Activated CD8-positive, alpha-beta T cell treated with anti-CD3 and anti-CD28 coated beads, Interleukin-2, amount 10 ng/mL, durations not matched to agents 7 days and 5 days (primary cell): ENCODE measurements at regions not wholly inside any gene's neighbourhood (a gene's known extent, or its start where the extent isn't known, plus 50 kb on each side); places are given as distances from the start of the nearest gene placed in this dataset.
"Not testable (repeated sequence)": the region's sequence is repeated elsewhere in the genome, so short reads cannot be mapped to it uniquely, and the experiment has no call there.

Experiments
- ATAC-seq: fragments of 150-1000 bp; cut with Tn5 transposase; one replicate; pipeline ENCODE4 v1.10.0; 2021; ENCODE audit warnings: moderate library complexity
- CTCF ChIA-PET: fragments of 350-600 bp; sonication (Branson Sonifier 250); formaldehyde crosslinking; loops from one replicate; lab custom pipeline; 2021; ENCODE audit warnings: antibody characterized with exemption; lab: Charles Lee
- POLR2A ChIA-PET: fragments of 350-600 bp; sonication (Branson Sonifier 250); formaldehyde crosslinking; loops from one replicate; lab custom pipeline; 2021; ENCODE audit warnings: antibody characterized with exemption; lab: Charles Lee
- DNase-seq: peaks from one replicate; pipeline ENCODE4 v3.0.0-alpha.2; 2020
- H3K27ac Mint-ChIP-seq: one replicate; pipeline ENCODE4 v1.8.0; 2021; ENCODE audit warnings: mild to moderate bottlenecking, mixed read lengths
- H3K27me3 Mint-ChIP-seq: one replicate; pipeline ENCODE4 v1.8.0; 2021; ENCODE audit warnings: low read depth, mixed read lengths
- H3K36me3 Mint-ChIP-seq: one replicate; pipeline ENCODE4 v1.8.0; 2021; ENCODE audit warnings: low read depth, mixed read lengths
- H3K4me1 Mint-ChIP-seq: one replicate; pipeline ENCODE4 v1.8.0; 2021; ENCODE audit warnings: low read depth, mixed read lengths
- H3K4me3 Mint-ChIP-seq: one replicate; pipeline ENCODE4 v1.8.0; 2021; ENCODE audit warnings: mild to moderate bottlenecking, mixed read lengths
- H3K9me3 Mint-ChIP-seq: one replicate; pipeline ENCODE4 v1.8.0; 2022; ENCODE audit warnings: mixed read lengths; ENCODE audit not compliant: insufficient read depth

- ATAC-seq, CTCF ChIA-PET, H3K27me3 Mint-ChIP-seq, POLR2A ChIA-PET, H3K4me3 Mint-ChIP-seq, H3K9me3 Mint-ChIP-seq: not testable (repeated sequence)
- Mint-ChIP-seq H3K4me1 (peaks cover 56% of the 10 kb centered on the region), H3K36me3 (peaks cover 26% of the 10 kb centered on the region), H3K27ac (peak overlapping the region; percentile 70)
- peak; percentile 35 for DNase-seq
Observed at GRCh38 chr16:29113446-29113845, 128.6 kb downstream of the LAT start.

- H3K36me3 Mint-ChIP-seq: peaks cover 25% of the 10 kb centered on the region
- H3K27me3 Mint-ChIP-seq: no peaks in the 10 kb centered on the region
- no peak overlapping the region for H3K4me3 Mint-ChIP-seq
- peaks cover 50% of the 10 kb centered on the region for H3K4me1 Mint-ChIP-seq
- peak overlapping the region; percentile 80 for H3K27ac Mint-ChIP-seq
- peak; percentile 34 for ATAC-seq
- POLR2A ChIA-PET: no interaction called here
- CTCF ChIA-PET: no interaction called here
- no peaks in the 10 kb centered on the region for H3K9me3 Mint-ChIP-seq
- DNase-seq: no peak
Observed at GRCh38 chr16:29112755-29113347, 128.0 kb downstream of the LAT start.

DNA sequence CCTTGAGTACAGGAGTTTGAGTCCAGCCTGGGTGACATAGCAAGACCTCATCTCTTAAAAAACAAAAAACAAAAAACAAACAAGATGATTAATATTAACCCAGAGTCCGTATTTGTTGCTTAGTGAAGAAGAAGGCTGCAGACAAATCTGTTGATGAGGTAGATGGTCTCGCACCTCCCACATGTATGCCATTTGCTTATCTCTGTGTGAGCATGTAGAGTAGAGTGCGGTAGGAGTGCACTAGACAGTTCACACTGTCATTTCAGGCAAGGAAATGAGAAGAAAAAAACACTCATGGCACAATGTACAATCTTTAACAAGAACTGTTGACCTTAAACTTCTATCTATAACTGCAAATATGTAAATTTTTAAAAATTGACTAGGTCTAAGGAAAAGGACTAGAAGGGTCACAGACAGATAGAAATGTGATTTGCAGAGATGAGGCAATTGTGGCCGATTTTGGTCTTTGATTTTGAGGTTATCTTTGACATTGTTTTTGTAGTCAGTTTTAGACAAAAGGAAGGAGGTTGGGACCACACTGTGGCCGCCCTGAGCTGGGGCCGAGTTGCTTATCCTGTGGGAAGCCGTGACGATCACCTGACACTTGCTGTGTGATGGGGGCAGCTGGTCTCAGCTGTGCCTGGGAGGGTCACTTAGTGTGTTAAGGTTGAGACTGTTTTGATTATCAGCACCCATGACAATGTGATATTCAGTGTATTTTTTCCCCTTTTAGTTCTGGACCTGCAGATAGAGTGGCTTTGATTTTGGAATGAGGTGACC lies 127.2 kb downstream of the LAT start:
- CTCF ChIA-PET, H3K9me3 Mint-ChIP-seq, ATAC-seq, H3K27me3 Mint-ChIP-seq, DNase-seq, POLR2A ChIA-PET: not testable (repeated sequence)
- H3K27ac Mint-ChIP-seq: peak overlapping the region; percentile 80
- H3K4me1 Mint-ChIP-seq: peaks cover 50% of the 10 kb centered on the region
- peak overlapping the region; percentile 18 for H3K4me3 Mint-ChIP-seq
- H3K36me3 Mint-ChIP-seq: peaks cover 22% of the 10 kb centered on the region

GRCh38 chr16:29111421-29111820 lies 126.6 kb downstream of the LAT start:
- H3K36me3 Mint-ChIP-seq: peaks cover 17% of the 10 kb centered on the region
- H3K4me1 Mint-ChIP-seq: peaks cover 46% of the 10 kb centered on the region
- ATAC-seq: no peak

GRCh38 chr16:29108625-29109169 lies 123.8 kb downstream of the LAT start:
- POLR2A ChIA-PET, H3K36me3 Mint-ChIP-seq, DNase-seq, ATAC-seq, H3K4me3 Mint-ChIP-seq, CTCF ChIA-PET, H3K27me3 Mint-ChIP-seq, H3K9me3 Mint-ChIP-seq, H3K27ac Mint-ChIP-seq: not testable (repeated sequence)
- H3K4me1 Mint-ChIP-seq: peaks cover 28% of the 10 kb centered on the region

More at GRCh38 chr16:29111421-29111820, 126.6 kb downstream of the LAT start:
- Mint-ChIP-seq H3K27me3 (no peaks in the 10 kb centered on the region), H3K9me3 (no peaks in the 10 kb centered on the region), H3K4me3 (no peak overlapping the region), H3K27ac (peak overlapping the region; percentile 0)
- no peak for DNase-seq
- CTCF ChIA-PET: no interaction called here
- POLR2A ChIA-PET: no interaction called here

- ChIA-PET POLR2A (no interaction called here), CTCF (no interaction called here)
- DNase-seq (no peak), ATAC-seq (no peak)
- Mint-ChIP-seq H3K9me3 (no peaks in the 10 kb centered on the region), H3K27me3 (no peaks in the 10 kb centered on the region), H3K4me1 (peaks cover 15% of the 10 kb centered on the region), H3K4me3 (no peak overlapping the region), H3K27ac (no peak overlapping the region), H3K36me3 (peaks cover 3% of the 10 kb centered on the region)
Observed at GRCh38 chr16:29107299-29107698, 122.4 kb downstream of the LAT start.

- H3K27ac Mint-ChIP-seq, H3K4me3 Mint-ChIP-seq, CTCF ChIA-PET, H3K36me3 Mint-ChIP-seq, H3K4me1 Mint-ChIP-seq, H3K27me3 Mint-ChIP-seq, ATAC-seq, DNase-seq, H3K9me3 Mint-ChIP-seq: not testable (repeated sequence)
- POLR2A ChIA-PET: interaction anchor here (0.6 kb wide), 1 partner anchor 119 kb away, joined by 3 read pairs; no protein-coding TSS in a partner anchor
Observed at GRCh38 chr16:29106259-29106908, 121.5 kb downstream of the LAT start.

- POLR2A ChIA-PET, H3K36me3 Mint-ChIP-seq, H3K4me1 Mint-ChIP-seq, DNase-seq, ATAC-seq, H3K9me3 Mint-ChIP-seq, H3K4me3 Mint-ChIP-seq, H3K27me3 Mint-ChIP-seq, CTCF ChIA-PET, H3K27ac Mint-ChIP-seq: not testable (repeated sequence)
Observed at GRCh38 chr16:29104600-29104999, 119.7 kb downstream of the LAT start.

DNA sequence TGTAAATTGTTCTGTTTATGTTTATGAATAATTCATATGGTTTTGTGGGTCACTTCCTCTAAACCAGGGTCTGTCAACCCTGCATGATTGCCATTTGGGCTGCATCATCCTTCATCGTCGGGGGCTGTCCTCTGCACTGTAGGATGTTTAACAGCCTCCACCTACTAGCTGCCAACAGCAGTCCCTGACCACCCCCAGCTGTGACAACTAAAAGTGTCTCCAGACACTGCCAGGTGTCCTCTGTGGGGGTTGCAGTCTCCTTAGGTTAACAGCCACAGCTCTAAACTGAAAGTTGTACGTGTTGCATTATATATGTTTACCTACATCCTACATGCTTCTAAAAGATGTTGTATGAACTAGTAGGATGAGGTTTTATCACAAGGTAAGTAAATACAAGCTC lies 113.1 kb downstream of the LAT start:
- H3K36me3 Mint-ChIP-seq, H3K27ac Mint-ChIP-seq, POLR2A ChIA-PET, H3K27me3 Mint-ChIP-seq, H3K9me3 Mint-ChIP-seq, H3K4me3 Mint-ChIP-seq, CTCF ChIA-PET, H3K4me1 Mint-ChIP-seq, DNase-seq, ATAC-seq: not testable (repeated sequence)

DNA sequence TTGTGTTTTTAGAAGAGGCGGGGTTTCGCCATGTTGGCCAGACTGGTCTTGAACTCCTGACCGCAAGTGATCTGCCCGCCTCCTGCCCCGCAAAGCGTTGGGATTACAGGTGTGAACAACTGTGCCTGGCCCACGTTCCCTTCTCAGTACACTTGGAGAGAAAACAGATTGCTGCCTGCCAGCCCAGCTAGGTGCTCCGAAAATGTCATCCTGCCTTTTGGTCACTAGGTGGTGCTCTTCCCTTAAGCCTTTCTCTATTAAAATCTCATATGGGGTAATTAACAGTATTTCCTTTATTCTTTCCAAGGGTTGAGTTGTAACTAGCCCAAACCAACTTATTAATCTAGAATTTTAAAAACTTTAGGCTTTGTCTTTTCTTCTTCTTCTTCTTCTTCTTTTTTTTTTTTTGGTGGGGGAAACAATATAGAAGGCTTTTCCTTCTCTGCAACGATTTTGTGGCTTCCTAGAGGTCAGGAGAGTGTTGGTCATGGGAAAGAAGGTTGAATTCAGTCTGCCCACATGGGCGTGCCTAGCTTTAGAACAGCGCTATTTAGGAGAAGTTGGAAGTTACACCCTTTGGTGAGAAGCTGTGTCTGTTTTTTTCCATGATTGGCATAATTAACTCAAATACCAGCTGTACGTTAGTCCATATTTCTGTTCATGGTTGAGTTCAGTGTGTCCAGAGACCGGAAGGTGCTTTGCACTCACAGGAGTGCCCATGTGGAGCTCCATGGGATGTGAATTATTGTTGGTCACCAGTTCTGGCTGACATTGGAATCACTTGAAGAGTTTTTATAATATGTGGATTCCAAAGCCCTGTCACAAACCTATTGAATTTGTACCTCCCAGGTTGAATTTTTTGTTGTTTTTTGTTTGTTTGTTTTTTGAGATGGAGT lies 110.1 kb downstream of the LAT start:
- H3K9me3 Mint-ChIP-seq, POLR2A ChIA-PET, H3K4me3 Mint-ChIP-seq, H3K27ac Mint-ChIP-seq, H3K36me3 Mint-ChIP-seq, H3K27me3 Mint-ChIP-seq, H3K4me1 Mint-ChIP-seq, DNase-seq, CTCF ChIA-PET: not testable (repeated sequence)
- peak; percentile 65 for ATAC-seq

DNA sequence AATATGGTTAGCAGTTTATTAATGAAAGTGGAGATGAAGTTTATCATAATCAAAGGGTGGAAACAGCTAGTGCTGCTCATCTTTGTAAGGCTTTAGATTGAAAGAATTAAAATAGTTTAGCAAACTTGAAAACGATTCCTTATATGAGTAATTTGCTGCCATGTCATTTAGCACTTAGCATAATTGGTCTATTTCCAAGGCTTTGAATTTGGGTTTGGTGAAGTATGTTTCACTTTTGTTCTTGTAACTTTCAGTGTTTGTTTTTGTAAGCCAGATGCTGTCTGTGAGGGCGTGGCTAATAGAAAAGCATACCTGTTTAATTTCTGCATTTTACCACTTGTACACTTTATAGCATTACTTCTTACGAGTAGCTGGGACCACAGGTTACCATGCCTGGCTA lies 109.5 kb downstream of the LAT start:
- H3K4me3 Mint-ChIP-seq, H3K27me3 Mint-ChIP-seq, H3K36me3 Mint-ChIP-seq, H3K27ac Mint-ChIP-seq, H3K9me3 Mint-ChIP-seq, POLR2A ChIA-PET, ATAC-seq, CTCF ChIA-PET, H3K4me1 Mint-ChIP-seq, DNase-seq: not testable (repeated sequence)
